Gastrocnemius medialis (tissue), 4 donors: ENCODE measurements at regions not wholly inside any gene's neighbourhood (a gene's known extent, or its start where the extent isn't known, plus 50 kb on each side); places are given as distances from the start of the nearest gene placed in this dataset.

Source experiments
- POLR2A ChIP-seq, 2 donors: fragments of 450-650 bp; IDR thresholded peaks; one replicate each; pipeline ENCODE4 v1.6.1; 2017; ENCODE audit warnings: antibody characterized with exemption in 2 of 2, mild to moderate bottlenecking in 2 of 2, moderate library complexity in 2 of 2
- TF ChIP-seq, protein P1 (sequence below), 5 experiments: fragments of 450-650 bp in 3 of 5; fragments of 200-600 bp in 2 of 5; sonication (generic) in 2 of 5; IDR thresholded peaks in 4 of 5; conservative IDR thresholded peaks in 1 of 5; 1 replicate in 4 of 5; 2 replicates in 1 of 5; pipeline ENCODE4 v1.5.1; 2016 to 2019; ENCODE audit warnings: antibody characterized with exemption in 5 of 5, mild to moderate bottlenecking in 3 of 5, moderate library complexity in 3 of 5

DNA sequence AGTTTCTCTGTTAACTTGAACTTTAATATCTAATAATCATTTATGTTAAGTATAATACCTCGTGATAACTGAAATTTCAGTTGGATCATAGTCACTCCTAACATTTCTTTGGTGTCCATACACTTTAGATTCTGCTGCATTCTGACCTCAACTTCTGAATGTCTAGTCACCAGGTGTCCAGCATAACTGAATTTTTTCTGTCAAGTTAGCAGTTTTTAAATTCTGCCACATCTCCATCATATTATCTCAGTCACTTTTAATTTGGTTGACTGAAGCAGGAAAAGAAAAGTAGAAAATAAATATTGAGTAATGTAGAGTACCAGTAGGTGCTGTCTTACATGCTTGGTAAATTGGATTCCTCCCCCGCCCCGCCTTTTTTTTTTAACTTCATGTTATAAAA is 128.6 kb downstream of the TANC2 start:
- TF ChIP-seq POLR2A (IDR thresholded peaks at IDR 0.05): no peak
- TF ChIP-seq, protein P1, sequence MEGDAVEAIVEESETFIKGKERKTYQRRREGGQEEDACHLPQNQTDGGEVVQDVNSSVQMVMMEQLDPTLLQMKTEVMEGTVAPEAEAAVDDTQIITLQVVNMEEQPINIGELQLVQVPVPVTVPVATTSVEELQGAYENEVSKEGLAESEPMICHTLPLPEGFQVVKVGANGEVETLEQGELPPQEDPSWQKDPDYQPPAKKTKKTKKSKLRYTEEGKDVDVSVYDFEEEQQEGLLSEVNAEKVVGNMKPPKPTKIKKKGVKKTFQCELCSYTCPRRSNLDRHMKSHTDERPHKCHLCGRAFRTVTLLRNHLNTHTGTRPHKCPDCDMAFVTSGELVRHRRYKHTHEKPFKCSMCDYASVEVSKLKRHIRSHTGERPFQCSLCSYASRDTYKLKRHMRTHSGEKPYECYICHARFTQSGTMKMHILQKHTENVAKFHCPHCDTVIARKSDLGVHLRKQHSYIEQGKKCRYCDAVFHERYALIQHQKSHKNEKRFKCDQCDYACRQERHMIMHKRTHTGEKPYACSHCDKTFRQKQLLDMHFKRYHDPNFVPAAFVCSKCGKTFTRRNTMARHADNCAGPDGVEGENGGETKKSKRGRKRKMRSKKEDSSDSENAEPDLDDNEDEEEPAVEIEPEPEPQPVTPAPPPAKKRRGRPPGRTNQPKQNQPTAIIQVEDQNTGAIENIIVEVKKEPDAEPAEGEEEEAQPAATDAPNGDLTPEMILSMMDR (IDR thresholded peaks at IDR 0.05 in 4 of 5, conservative IDR thresholded peaks at IDR 0.05 in 1 of 5): no peak
